B cell (primary cell): ENCODE measurements at regions not wholly inside any gene's neighbourhood (a gene's known extent, or its start where the extent isn't known, plus 50 kb on each side); places are given as distances from the start of the nearest gene placed in this dataset.

Experiments
- CTCF ChIP-seq: fragments of 200-600 bp; IDR thresholded peaks from one replicate; pipeline ENCODE4 v1.8.0; 2022; ENCODE audit warnings: antibody characterized with exemption, mild to moderate bottlenecking
- EZH2 ChIP-seq: IDR thresholded peaks from 2 replicates; pipeline ENCODE4 v1.6.1; 2012; ENCODE audit warnings: borderline replicate concordance, low read depth, mild to moderate bottlenecking, moderate library complexity, low read length; ENCODE audit not compliant: insufficient read depth, poor library complexity, severe bottlenecking

- TF ChIP-seq EZH2 (no peak), CTCF (no peak)
Observed at GRCh38 chr4:24370421-24370820, 213.9 kb downstream of the DHX15 start.
